Fibroblast of lung (primary cell): ENCODE measurements at regions not wholly inside any gene's neighbourhood (a gene's known extent, or its start where the extent isn't known, plus 50 kb on each side); places are given as distances from the start of the nearest gene placed in this dataset.
A peak's percentile ranks its signal among the peaks of the same experiment; 100 is the strongest.

ENCODE experiments used
- DNase-seq, 2 donors: peaks; one replicate each; pipeline versions ENCODE4 v3.0.0 to v3.0.0-alpha.2; 2010; ENCODE audit warnings: low read depth in 2 of 2
- H2AFZ ChIP-seq: 2 replicates; pipeline ENCODE4 v1.5.1; 2012; ENCODE audit warnings: low read length, control low read depth, inconsistent platforms
- H3K27ac ChIP-seq: 2 replicates; pipeline ENCODE4 v1.5.1; 2011; ENCODE audit warnings: low read length, control low read depth; ENCODE audit not compliant: insufficient read depth
- H3K27me3 ChIP-seq: 2 replicates; pipeline ENCODE4 v1.5.1; 2011; ENCODE audit warnings: mild to moderate bottlenecking, low read length; ENCODE audit not compliant: control insufficient read depth, insufficient read depth
- H3K36me3 ChIP-seq: 2 replicates; pipeline ENCODE4 v1.5.1; 2011; ENCODE audit warnings: low read length; ENCODE audit not compliant: control insufficient read depth, insufficient read depth
- H3K4me1 ChIP-seq: 2 replicates; pipeline ENCODE4 v1.5.1; 2011; ENCODE audit warnings: low read length; ENCODE audit not compliant: control insufficient read depth, insufficient read depth; ENCODE audit errors: extremely low read depth
- H3K4me2 ChIP-seq: 2 replicates; pipeline ENCODE4 v1.5.1; 2011; ENCODE audit warnings: low read length, control low read depth; ENCODE audit not compliant: insufficient read depth; ENCODE audit errors: extremely low read depth
- H3K4me3 ChIP-seq, 4 experiments: fragments of 200-600 bp in 1 of 4; sonication (generic) in 1 of 4; replicated peaks in 1 of 4; 2 replicates each; pipeline ENCODE4 v1.5.1; 2011 to 2016; ENCODE audit warnings: low read length in 4 of 4, low read depth in 3 of 4, mild to moderate bottlenecking in 3 of 4, control low read depth in 2 of 4, inconsistent platforms in 1 of 4, mixed read lengths in 1 of 4; ENCODE audit not compliant: insufficient read depth in 1 of 4; ENCODE audit errors: control extremely low read depth in 1 of 4
- H3K79me2 ChIP-seq: 2 replicates; pipeline ENCODE4 v1.5.1; 2012; ENCODE audit warnings: mild to moderate bottlenecking, low read length, inconsistent platforms; ENCODE audit not compliant: control insufficient read depth, insufficient read depth
- H3K9ac ChIP-seq: 2 replicates; pipeline ENCODE4 v1.5.1; 2011; ENCODE audit warnings: mild to moderate bottlenecking, low read length, control low read depth; ENCODE audit not compliant: insufficient read depth
- H3K9me3 ChIP-seq: 2 replicates; pipeline ENCODE4 v1.5.1; 2012; ENCODE audit warnings: low read depth, low read length; ENCODE audit not compliant: control insufficient read depth, insufficient read depth
- H4K20me1 ChIP-seq: 2 replicates; pipeline ENCODE4 v1.5.1; 2011; ENCODE audit warnings: low read length; ENCODE audit not compliant: control insufficient read depth, insufficient read depth; ENCODE audit errors: extremely low read depth
- EZH2 ChIP-seq: IDR thresholded peaks from 2 replicates; pipeline ENCODE4 v1.5.1; 2012; ENCODE audit warnings: low read length, control low read depth, mild to moderate bottlenecking; ENCODE audit errors: missing control alignments
- TF ChIP-seq, protein P1 (sequence below), 2 donors: IDR thresholded peaks in 1 of 2; conservative IDR thresholded peaks in 1 of 2; 1 replicate in 1 of 2; 2 replicates in 1 of 2; pipeline ENCODE4 v1.5.1; 2011 to 2012; ENCODE audit warnings: low read length in 2 of 2, control low read depth in 1 of 2, inconsistent platforms in 1 of 2, low read depth in 1 of 2, mild to moderate bottlenecking in 1 of 2

DNA sequence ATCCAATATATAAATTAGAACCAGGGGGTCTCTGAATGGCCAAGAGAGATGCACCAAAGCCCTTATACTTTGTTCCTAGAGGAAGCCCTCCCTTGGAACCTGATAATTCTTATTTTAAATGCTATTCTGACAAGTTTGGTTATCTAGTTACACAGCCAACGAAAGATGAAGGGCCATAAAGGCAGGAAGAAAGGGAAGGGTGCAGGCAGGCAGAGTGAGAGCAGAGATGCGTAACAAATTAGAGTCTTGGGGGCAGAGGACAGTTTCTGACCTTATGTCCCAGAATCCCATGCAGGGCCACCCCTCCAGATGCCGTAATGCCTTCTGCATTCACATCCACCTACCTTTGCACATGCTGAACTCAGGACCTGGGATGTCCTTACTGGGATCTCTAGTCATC is 344.6 kb upstream of the ARID1B start:
- Histone ChIP-seq H2AFZ (no peak overlapping the region), H3K9ac (no peak overlapping the region), H3K36me3 (no peaks in the 10 kb centered on the region), H3K27me3 (no peaks in the 10 kb centered on the region), H3K4me3 (no peak overlapping the region), H3K4me2 (no peak overlapping the region), H4K20me1 (no peaks in the 10 kb centered on the region), H3K27ac (no peak overlapping the region), H3K79me2 (no peaks in the 10 kb centered on the region), H3K9me3 (no peaks in the 10 kb centered on the region), H3K4me1 (no peaks in the 10 kb centered on the region)
- no peak for TF ChIP-seq EZH2
- TF ChIP-seq, protein P1, sequence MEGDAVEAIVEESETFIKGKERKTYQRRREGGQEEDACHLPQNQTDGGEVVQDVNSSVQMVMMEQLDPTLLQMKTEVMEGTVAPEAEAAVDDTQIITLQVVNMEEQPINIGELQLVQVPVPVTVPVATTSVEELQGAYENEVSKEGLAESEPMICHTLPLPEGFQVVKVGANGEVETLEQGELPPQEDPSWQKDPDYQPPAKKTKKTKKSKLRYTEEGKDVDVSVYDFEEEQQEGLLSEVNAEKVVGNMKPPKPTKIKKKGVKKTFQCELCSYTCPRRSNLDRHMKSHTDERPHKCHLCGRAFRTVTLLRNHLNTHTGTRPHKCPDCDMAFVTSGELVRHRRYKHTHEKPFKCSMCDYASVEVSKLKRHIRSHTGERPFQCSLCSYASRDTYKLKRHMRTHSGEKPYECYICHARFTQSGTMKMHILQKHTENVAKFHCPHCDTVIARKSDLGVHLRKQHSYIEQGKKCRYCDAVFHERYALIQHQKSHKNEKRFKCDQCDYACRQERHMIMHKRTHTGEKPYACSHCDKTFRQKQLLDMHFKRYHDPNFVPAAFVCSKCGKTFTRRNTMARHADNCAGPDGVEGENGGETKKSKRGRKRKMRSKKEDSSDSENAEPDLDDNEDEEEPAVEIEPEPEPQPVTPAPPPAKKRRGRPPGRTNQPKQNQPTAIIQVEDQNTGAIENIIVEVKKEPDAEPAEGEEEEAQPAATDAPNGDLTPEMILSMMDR (conservative IDR thresholded peaks at IDR 0.05 in 1 of 2, IDR thresholded peaks at IDR 0.05 in 1 of 2; ENCODE audit: low read depth in 1 of 2, low read length in 2 of 2) = no peak
- no peak for DNase-seq

GRCh38 chr6:156430386-156430785 is 346.8 kb upstream of the ARID1B start:
- Histone ChIP-seq H3K36me3 (no peaks in the 10 kb centered on the region), H3K27me3 (no peaks in the 10 kb centered on the region), H2AFZ (no peak overlapping the region), H3K9ac (no peak overlapping the region), H3K4me1 (no peaks in the 10 kb centered on the region), H3K9me3 (no peaks in the 10 kb centered on the region), H3K27ac (no peak overlapping the region), H3K4me3 (no peak overlapping the region), H3K79me2 (no peaks in the 10 kb centered on the region), H4K20me1 (no peaks in the 10 kb centered on the region), H3K4me2 (no peak overlapping the region)
- DNase-seq = no peak
- TF ChIP-seq EZH2 = no peak
- TF ChIP-seq, protein P1 (conservative IDR thresholded peaks at IDR 0.05 in 1 of 2, IDR thresholded peaks at IDR 0.05 in 1 of 2; ENCODE audit: low read depth in 1 of 2, low read length in 2 of 2) = no peak

DNA sequence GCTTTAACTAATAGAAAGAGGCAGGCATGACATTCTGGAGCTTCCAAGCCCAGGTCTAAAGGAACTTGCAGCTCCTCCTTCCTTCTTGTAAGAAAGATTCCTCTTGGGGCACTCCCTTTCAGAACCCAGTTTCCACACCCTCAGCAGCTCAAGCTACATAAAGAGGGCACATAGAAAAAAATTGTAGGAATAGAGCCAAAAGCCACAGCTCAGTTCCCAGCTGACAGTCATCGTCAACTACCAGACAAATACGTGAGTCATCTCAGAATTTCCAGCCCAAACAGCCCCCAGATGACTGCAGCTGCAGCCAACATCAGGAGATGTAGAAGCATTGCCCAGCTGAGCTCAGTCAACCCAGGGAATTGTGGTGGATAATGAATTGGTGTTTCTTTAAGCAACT is 349.8 kb upstream of the ARID1B start:
- Histone ChIP-seq H4K20me1 (no peaks in the 10 kb centered on the region), H3K9me3 (no peaks in the 10 kb centered on the region), H3K4me2 (no peak overlapping the region), H3K27ac (no peak overlapping the region), H3K27me3 (no peaks in the 10 kb centered on the region), H3K9ac (no peak overlapping the region), H3K4me3 (no peak overlapping the region), H3K4me1 (no peaks in the 10 kb centered on the region), H3K79me2 (no peaks in the 10 kb centered on the region), H3K36me3 (no peaks in the 10 kb centered on the region), H2AFZ (no peak overlapping the region)
- TF ChIP-seq EZH2 = no peak
- TF ChIP-seq, protein P1 (conservative IDR thresholded peaks at IDR 0.05 in 1 of 2, IDR thresholded peaks at IDR 0.05 in 1 of 2; ENCODE audit: low read depth in 1 of 2, low read length in 2 of 2) = no peak
- DNase-seq = peak; percentile 90 to 95
